Gastrocnemius medialis (tissue), 4 donors: ENCODE measurements at regions not wholly inside any gene's neighbourhood (a gene's known extent, or its start where the extent isn't known, plus 50 kb on each side); places are given as distances from the start of the nearest gene placed in this dataset.

Experiments
- POLR2A ChIP-seq, 2 donors: fragments of 450-650 bp; IDR thresholded peaks; one replicate each; pipeline ENCODE4 v1.6.1; 2017; ENCODE audit warnings: antibody characterized with exemption in 2 of 2, mild to moderate bottlenecking in 2 of 2, moderate library complexity in 2 of 2
- TF ChIP-seq, protein P1 (sequence below), 5 experiments: fragments of 450-650 bp in 3 of 5; fragments of 200-600 bp in 2 of 5; sonication (generic) in 2 of 5; IDR thresholded peaks in 4 of 5; conservative IDR thresholded peaks in 1 of 5; 1 replicate in 4 of 5; 2 replicates in 1 of 5; pipeline ENCODE4 v1.5.1; 2016 to 2019; ENCODE audit warnings: antibody characterized with exemption in 5 of 5, mild to moderate bottlenecking in 3 of 5, moderate library complexity in 3 of 5

DNA sequence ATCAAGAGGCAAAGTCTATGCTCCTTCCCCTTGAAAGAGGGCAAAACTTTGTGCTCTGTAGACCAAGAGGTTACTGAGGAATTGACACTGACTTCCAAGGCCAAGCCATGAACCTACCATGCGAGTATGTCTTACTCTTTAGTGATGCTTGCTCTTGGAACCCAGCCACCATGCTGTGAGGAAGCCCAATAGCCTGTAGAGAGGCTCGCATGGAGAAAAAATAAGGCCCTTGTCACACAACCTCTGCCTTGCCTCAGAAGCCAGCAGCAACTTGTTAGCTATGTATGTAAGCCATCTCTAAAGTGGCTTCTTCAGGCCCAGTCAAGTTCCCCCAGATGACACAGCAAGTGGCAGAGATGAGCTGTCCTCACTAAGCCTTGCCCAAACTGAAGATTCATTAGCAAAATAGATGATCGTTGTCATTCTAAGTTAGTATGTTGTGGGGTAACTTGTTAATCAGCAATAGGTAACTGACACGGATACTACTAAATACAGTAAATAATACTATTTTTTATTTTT, 66.1 kb upstream of the RGPD5 start:
- TF ChIP-seq POLR2A (IDR thresholded peaks at IDR 0.05): no peak
- TF ChIP-seq, protein P1, sequence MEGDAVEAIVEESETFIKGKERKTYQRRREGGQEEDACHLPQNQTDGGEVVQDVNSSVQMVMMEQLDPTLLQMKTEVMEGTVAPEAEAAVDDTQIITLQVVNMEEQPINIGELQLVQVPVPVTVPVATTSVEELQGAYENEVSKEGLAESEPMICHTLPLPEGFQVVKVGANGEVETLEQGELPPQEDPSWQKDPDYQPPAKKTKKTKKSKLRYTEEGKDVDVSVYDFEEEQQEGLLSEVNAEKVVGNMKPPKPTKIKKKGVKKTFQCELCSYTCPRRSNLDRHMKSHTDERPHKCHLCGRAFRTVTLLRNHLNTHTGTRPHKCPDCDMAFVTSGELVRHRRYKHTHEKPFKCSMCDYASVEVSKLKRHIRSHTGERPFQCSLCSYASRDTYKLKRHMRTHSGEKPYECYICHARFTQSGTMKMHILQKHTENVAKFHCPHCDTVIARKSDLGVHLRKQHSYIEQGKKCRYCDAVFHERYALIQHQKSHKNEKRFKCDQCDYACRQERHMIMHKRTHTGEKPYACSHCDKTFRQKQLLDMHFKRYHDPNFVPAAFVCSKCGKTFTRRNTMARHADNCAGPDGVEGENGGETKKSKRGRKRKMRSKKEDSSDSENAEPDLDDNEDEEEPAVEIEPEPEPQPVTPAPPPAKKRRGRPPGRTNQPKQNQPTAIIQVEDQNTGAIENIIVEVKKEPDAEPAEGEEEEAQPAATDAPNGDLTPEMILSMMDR (IDR thresholded peaks at IDR 0.05 in 4 of 5, conservative IDR thresholded peaks at IDR 0.05 in 1 of 5): no peak
